ENCODE measurements at regions not wholly inside any gene's neighbourhood (a gene's known extent, or its start where the extent isn't known, plus 50 kb on each side); places are given as distances from the start of the nearest gene placed in this dataset.

GRCh38 chr10:33509231-33509831 lies 174.9 kb upstream of the NRP1 start:
- peak; percentile 91 for DNase-seq (ENCODE audit: low read depth, low spot score)

DNA sequence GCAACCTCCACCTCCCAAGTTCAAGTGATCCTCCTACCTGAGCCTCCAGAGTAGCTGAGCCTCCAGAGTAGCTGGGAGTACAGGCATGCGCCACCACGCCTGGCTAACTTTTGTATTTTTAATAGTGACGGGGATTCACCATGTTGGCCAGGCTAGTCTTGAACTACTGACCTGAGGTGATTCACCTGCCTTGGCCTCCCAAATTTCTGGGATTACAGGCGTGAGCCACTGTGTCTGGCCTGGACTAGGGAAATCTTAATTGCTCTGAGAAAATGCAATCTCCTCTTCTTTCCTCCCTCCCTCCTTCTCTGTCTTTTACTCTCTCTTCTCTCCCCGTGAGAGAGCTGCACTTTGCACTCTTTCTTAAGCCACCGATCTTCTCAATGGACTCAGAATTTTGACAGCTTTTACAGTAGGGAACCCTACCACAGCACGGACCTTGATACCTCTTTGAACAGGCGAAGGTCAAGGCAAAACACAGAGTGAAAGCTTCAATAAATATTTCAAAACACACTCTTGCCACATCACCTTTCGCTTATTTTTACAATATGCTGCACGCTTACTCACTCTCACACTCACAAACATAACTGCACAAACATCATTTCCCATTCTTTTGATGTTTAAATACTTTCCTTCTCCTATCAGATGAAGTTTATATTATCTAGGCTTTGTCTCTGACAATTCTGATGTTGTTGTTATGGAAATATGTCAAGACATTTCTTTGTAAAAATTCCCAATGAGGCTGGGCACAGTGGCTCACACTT lies 173.4 kb upstream of the NRP1 start:
- no peak for DNase-seq (ENCODE audit: low read depth, low spot score)

DNA sequence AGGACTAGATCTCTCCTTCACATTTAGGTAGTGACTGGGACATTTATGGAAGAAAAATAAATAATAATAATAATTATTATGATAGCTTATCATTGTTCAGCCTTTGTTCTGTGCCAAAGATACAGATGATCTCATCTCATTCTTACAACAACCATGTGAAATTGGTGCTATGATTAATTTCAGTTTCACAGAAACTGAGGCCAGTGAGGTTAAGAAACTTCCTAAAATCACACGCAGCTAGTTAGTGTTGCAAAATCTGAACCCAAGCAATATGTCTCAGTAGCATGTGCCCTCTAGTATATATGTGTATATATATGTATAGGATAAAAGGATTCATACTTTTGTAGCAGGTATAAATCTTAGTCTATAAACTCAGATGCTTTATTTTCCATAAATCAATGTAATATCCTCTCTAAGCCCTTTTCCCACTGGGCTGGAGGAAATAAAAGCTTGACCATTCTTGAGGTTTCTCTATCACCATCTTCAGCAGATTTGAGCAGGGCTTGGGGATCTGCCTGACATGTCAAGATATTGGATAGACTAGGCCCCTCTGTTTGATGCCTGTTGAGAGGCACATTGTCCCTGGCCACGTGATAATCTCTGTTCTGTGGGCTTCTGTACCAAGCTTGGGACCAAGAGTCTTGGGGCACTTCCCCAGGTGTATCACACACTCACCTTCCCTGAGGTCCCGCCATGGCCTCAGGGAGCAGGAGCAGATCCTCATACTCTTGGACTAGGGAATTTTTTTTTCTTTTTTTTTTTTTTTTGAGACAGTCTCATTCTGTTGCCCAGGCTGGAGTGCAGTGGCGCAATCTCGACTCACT lies 172.6 kb upstream of the NRP1 start:
- no peak for DNase-seq (ENCODE audit: low read depth, low spot score)

DNA sequence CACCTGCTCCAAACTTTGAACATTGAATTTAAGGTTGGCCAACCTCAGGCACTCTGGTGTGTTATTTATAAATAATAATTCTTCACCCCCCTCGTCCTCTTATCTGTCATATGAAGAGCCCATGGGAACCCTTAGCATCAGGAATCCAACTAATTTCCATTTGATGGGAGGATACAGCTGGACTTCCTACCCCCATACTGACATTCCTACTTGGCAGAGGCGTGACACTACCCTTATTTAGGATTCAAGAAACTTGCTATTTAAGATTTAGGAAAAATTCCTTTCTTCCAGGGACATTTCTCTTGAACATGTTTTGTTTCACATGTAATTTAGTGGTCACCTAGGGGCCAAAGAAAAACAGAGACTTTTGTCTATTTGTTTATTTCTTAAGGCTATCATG lies 171.9 kb upstream of the NRP1 start:
- DNase-seq (ENCODE audit: low read depth, low spot score): no peak

DNA sequence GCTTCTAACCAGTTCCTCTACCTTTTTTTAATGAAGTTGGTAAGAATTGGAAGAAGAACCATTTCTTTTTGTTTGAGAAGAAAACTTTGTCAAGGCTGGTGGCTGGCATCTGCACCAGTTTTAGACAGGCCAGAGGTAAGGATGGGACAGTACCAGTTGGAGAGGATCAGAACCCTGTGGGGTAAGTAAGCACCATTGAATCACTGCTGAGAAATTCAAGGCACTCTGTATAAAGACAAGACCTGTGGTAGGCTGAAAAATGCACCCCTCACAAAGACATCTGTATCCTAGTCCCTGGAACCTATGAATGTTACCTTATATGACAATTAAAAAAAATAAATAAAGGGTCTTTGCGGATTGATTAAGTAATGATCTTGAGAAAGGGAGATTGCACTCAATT lies 166.7 kb upstream of the NRP1 start:
- DNase-seq (ENCODE audit: low read depth, low spot score): no peak

DNA sequence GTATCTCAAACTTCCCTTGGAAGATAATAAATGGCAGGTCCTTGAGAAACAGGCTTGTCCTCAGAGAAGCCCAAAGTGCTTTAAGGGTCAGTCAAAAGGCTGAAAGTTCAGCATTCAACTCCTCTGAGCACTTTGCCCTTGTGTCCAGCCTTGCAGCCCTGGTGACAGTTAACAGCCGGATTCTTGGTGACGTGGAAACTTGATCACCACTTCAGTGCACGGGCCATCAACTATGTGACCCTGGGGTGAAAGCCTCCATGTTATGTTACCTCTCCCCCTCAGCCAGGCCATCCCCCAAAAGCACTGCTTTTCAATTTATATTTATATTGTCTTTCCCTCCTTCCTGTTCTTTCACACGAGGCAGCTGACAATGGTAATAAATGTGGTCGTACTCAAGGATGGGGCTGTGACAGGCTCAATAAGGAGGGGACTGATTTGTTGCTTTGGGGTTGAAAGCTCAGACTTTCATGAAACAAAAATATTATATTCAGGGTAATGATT lies 164.0 kb upstream of the NRP1 start:
- no peak for DNase-seq (ENCODE audit: low read depth, low spot score)

- DNase-seq (ENCODE audit: low read depth, low spot score): no peak
Measured at GRCh38 chr10:33497338-33497737, 162.9 kb upstream of the NRP1 start.

DNA sequence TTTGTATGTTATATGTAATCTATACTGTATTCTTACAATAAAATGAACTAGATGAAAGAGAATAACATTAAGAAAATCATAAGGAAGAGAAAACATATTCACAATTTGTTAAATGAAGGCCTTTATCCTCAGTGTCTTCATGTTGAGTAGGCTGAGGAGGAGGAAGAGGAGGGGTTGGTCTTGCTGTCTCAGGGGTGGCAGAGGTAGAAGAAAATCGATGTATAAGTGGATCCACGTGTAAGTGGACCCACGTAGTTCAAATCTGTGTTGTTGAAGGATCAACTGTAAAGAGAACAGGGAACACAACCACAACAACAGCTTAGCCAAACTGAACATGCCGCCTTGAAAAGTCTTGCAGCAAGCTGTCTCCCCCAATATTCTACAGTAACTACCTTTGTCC lies 161.6 kb upstream of the NRP1 start:
- DNase-seq (ENCODE audit: low read depth, low spot score): no peak

DNA sequence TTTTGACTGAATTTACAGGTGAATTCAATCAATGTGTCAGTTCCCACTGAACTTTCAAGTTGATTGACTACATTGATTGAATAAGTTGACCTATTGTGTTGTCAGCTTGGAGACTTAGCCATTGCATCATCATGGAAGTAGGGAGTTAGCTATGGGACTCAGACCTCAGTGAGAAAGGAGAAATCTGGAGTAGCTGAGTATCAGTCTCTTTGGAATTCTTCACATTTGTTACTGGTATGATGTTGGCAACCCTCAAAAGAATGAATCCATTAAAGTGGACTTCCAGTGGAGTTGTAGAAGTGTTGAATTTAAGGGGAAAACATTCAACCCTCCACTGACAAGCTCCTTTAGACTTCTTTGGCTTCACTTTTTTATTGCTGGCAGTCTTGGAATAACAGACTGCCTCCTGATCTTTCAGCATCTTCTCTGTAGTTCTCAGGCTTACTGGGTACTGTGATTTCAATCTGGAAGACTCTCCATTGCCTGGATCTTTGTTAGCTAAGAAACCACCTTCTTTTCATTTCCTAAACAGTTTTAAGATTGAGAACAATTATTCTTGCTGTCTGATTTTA lies 160.3 kb upstream of the NRP1 start:
- DNase-seq (ENCODE audit: low read depth, low spot score): no peak

DNA sequence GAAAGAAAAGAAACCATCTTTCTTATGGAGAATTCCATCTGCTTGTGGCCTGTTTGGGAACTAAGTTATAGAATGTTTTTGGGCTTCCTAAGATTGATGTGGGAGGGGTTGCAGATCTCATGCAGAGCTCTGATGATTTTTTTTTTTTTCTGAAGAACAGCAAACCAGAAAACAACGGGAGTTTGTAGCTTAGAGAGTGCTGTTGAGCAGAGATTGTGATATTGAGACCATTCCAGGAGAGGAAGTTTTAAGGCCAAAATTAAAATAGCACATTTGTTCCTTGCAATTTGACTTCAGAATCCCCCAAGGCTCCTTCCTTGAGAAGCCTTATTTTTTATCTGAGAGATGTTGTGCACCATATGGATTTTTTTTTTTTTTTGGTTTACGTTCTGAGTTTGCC lies 159.5 kb upstream of the NRP1 start:
- no peak for DNase-seq (ENCODE audit: low read depth, low spot score)

DNA sequence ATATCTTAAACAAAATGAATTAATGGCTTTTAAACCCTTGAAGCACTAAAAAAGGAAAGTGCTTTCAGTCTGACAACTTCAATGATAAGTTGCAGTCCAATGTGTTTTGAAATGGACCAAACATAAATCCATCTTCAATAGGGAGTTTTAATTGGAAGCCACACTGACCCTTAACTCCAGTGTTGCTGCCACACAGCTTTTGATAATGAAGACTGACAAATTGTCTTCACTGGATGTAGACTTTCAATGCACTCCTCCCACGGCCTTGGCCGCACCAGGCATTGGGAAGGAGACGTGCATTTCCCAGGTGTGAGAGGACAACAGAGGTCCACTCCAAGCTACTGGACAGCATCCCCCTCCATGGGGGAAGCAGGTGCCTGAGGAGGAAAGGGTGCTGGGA lies 159.0 kb upstream of the NRP1 start:
- no peak for DNase-seq (ENCODE audit: low read depth, low spot score)

- no peak for DNase-seq (ENCODE audit: low read depth, low spot score)
Measured at GRCh38 chr10:33492701-33493345, 158.4 kb upstream of the NRP1 start.

GRCh38 chr10:33489501-33490176 lies 155.2 kb upstream of the NRP1 start:
- no peak for DNase-seq (ENCODE audit: low read depth, low spot score)

DNA sequence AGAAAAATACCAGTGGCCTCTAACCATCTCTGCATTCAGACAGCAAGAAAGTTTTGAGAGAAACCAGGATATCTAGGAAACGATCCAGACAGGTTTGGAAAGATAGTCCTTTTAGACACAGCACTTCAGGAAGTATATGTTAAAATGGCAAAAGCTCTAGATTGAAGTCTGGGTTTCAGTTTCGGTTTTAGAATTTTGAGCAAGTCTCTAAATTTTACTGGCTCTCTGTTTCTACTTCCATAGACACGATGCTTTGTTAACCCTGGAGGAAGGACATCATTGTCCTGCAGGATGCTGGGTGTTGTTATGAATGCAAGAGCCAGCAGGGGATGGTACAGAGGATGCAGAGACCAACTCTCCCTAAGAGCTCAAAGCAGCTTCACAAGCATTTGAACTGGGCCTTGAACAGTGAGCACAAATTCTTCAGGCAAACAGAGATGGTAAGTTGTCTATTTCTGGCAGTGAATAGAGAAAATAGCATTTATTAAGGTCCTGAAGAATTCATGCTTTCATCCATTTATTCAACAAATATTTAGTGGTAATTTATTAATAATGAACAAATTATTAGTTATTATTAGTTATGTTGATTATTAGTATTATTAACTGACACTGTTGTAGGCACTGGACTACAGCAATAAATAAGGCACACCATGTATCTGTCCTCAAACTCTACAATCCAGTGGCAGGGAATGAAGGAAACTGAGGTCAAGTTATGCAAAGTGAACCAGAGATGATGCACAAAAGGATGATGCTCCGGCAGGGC lies 152.7 kb upstream of the NRP1 start:
- no peak for DNase-seq (ENCODE audit: low read depth, low spot score)

- no peak for DNase-seq (ENCODE audit: low read depth, low spot score)
Measured at GRCh38 chr10:33485276-33485675, 150.8 kb upstream of the NRP1 start.

- DNase-seq (ENCODE audit: low read depth, low spot score): no peak
Measured at GRCh38 chr10:33484787-33485186, 150.3 kb upstream of the NRP1 start.

DNA sequence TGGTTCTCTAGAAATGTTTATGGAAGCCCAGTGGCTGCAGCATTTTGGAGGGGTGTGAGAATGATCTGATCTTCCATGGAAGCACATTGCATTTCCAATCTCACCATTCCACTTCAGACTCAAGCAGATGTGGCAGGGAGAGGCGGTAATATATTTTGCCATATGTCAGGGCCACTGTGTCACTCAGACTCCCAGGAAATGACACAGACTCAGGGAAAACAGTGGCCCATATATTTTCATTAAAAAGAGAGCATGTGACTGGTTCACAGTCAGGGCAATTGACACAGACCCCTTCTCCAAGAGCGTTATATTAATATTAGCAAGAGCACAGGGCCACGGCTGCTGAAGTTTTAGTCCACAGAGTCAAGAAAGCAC lies 149.3 kb upstream of the NRP1 start:
- DNase-seq (ENCODE audit: low read depth, low spot score): no peak

- peak; percentile 10 for DNase-seq (ENCODE audit: low read depth, low spot score)
Measured at GRCh38 chr10:33483124-33483815, 148.8 kb upstream of the NRP1 start.

GRCh38 chr10:33482486-33482885 lies 148.0 kb upstream of the NRP1 start:
- no peak for DNase-seq (ENCODE audit: low read depth, low spot score)

GRCh38 chr10:33481184-33481583 lies 146.7 kb upstream of the NRP1 start:
- DNase-seq (ENCODE audit: low read depth, low spot score): no peak

Data from astrocyte of the hippocampus (primary cell).